H9 (cell line): ENCODE measurements at regions not wholly inside any gene's neighbourhood (a gene's known extent, or its start where the extent isn't known, plus 50 kb on each side); places are given as distances from the start of the nearest gene placed in this dataset.

Source experiments
- DNase-seq: peaks from one replicate; pipeline ENCODE4 v3.0.0-alpha.2; 2017
- H2AFZ ChIP-seq: one replicate; pipeline ENCODE4 v1.6.1; 2013; ENCODE audit warnings: mild to moderate bottlenecking, low read length, control low read depth, moderate library complexity
- H2AK5ac ChIP-seq: 2 replicates; pipeline ENCODE4 v1.6.1; 2013; ENCODE audit warnings: low read length, control low read depth, mixed read lengths; ENCODE audit not compliant: insufficient read length
- H2BK120ac ChIP-seq: one replicate; pipeline ENCODE4 v1.6.1; 2013; ENCODE audit warnings: low read depth, mild to moderate bottlenecking, low read length, control low read depth, inconsistent platforms; ENCODE audit not compliant: poor library complexity, severe bottlenecking
- H2BK12ac ChIP-seq: 2 replicates; pipeline ENCODE4 v1.6.1; 2013; ENCODE audit warnings: low read length, control low read depth, mixed read lengths, low read depth; ENCODE audit not compliant: insufficient read length
- H2BK15ac ChIP-seq: 2 replicates; pipeline ENCODE4 v1.6.1; 2013; ENCODE audit warnings: low read depth, low read length, control low read depth
- H2BK20ac ChIP-seq: one replicate; pipeline ENCODE4 v1.6.1; 2013; ENCODE audit warnings: low read depth, mild to moderate bottlenecking, low read length, control low read depth, inconsistent platforms; ENCODE audit not compliant: poor library complexity, severe bottlenecking
- H2BK5ac ChIP-seq: 2 replicates; pipeline ENCODE4 v1.6.1; 2013; ENCODE audit warnings: low read length, control low read depth, mixed read lengths; ENCODE audit not compliant: insufficient read length
- H3K14ac ChIP-seq: 2 replicates; pipeline ENCODE4 v1.6.1; 2013; ENCODE audit warnings: low read length, control low read depth; ENCODE audit not compliant: insufficient read depth
- H3K18ac ChIP-seq: 2 replicates; pipeline ENCODE4 v1.6.1; 2013; ENCODE audit warnings: low read depth, mild to moderate bottlenecking, mixed read lengths, low read length, control low read depth; ENCODE audit not compliant: insufficient read length
- H3K23ac ChIP-seq: 2 replicates; pipeline ENCODE4 v1.6.1; 2013; ENCODE audit warnings: low read length, control low read depth, mixed read lengths, low read depth; ENCODE audit not compliant: insufficient read length
- H3K23me2 ChIP-seq: 2 replicates; pipeline ENCODE4 v1.6.1; 2013; ENCODE audit warnings: low read depth, mild to moderate bottlenecking, mixed read lengths, low read length, control low read depth; ENCODE audit not compliant: insufficient read length, poor library complexity, severe bottlenecking
- H3K27ac ChIP-seq: 2 replicates; pipeline ENCODE4 v1.5.1; 2013; ENCODE audit warnings: low read length, control low read depth, mixed read lengths, low read depth; ENCODE audit not compliant: insufficient read length
- H3K27me3 ChIP-seq: 2 replicates; pipeline ENCODE4 v1.6.1; 2013; ENCODE audit warnings: low read length, control low read depth, inconsistent platforms; ENCODE audit not compliant: insufficient read depth
- H3K4ac ChIP-seq: 2 replicates; pipeline ENCODE4 v1.6.1; 2013; ENCODE audit warnings: low read depth, mild to moderate bottlenecking, control low read depth, inconsistent platforms, low read length, moderate library complexity
- H3K4me1 ChIP-seq: 2 replicates; pipeline ENCODE4 v1.6.1; 2013; ENCODE audit warnings: low read length, control low read depth, inconsistent platforms; ENCODE audit not compliant: insufficient read depth
- H3K4me2 ChIP-seq: 2 replicates; pipeline ENCODE4 v1.6.1; 2013; ENCODE audit warnings: low read length, control low read depth, mixed read lengths; ENCODE audit not compliant: insufficient read length, insufficient read depth
- H3K56ac ChIP-seq: 2 replicates; pipeline ENCODE4 v1.6.1; 2013; ENCODE audit warnings: low read depth, mild to moderate bottlenecking, mixed read lengths, low read length, control low read depth; ENCODE audit not compliant: insufficient read length
- H3K79me1 ChIP-seq: 2 replicates; pipeline ENCODE4 v1.6.1; 2013; ENCODE audit warnings: low read depth, mild to moderate bottlenecking, moderate library complexity, low read length, control low read depth, inconsistent platforms; ENCODE audit not compliant: insufficient read depth, poor library complexity, severe bottlenecking
- H3K79me2 ChIP-seq: 2 replicates; pipeline ENCODE4 v1.6.1; 2013; ENCODE audit warnings: low read length, control low read depth, inconsistent platforms; ENCODE audit not compliant: insufficient read depth
- H3K9ac ChIP-seq: 2 replicates; pipeline ENCODE4 v1.6.1; 2013; ENCODE audit warnings: low read length, control low read depth, mixed read lengths; ENCODE audit not compliant: insufficient read length; ENCODE audit errors: extremely low read depth
- H3K9me3 ChIP-seq: one replicate; pipeline ENCODE4 v1.6.1; 2013; ENCODE audit warnings: low read depth, low read length, inconsistent platforms; ENCODE audit not compliant: control insufficient read depth
- H3T11ph ChIP-seq: one replicate; pipeline ENCODE4 v1.6.1; 2013; ENCODE audit warnings: mild to moderate bottlenecking, low read length, control low read depth, inconsistent platforms
- H4K20me1 ChIP-seq: one replicate; pipeline ENCODE4 v1.6.1; 2013; ENCODE audit not compliant: control insufficient read depth, insufficient read length, insufficient read depth
- H4K5ac ChIP-seq: 2 replicates; pipeline ENCODE4 v1.6.1; 2013; ENCODE audit warnings: low read depth, mild to moderate bottlenecking, mixed read lengths, low read length, control low read depth; ENCODE audit not compliant: insufficient read length
- H4K8ac ChIP-seq: replicated peaks from 2 replicates; pipeline ENCODE4 v1.6.1; 2013; ENCODE audit warnings: low read length, control low read depth, mixed read lengths, low read depth; ENCODE audit not compliant: insufficient read length
- H4K91ac ChIP-seq: 2 replicates; pipeline ENCODE4 v1.6.1; 2013; ENCODE audit warnings: low read depth, mild to moderate bottlenecking, moderate library complexity, mixed read lengths, low read length, control low read depth; ENCODE audit not compliant: insufficient read length
- H3K27ac Mint-ChIP-seq, 3 experiments: 2 replicates in 2 of 3; 3 replicates in 1 of 3; pipeline ENCODE4 v1.8.0; 2020 to 2021; ENCODE audit warnings: mixed read lengths in 3 of 3, mild to moderate bottlenecking in 1 of 3, moderate library complexity in 1 of 3
- H3K27me3 Mint-ChIP-seq: 2 replicates; pipeline ENCODE4 v1.8.0; 2021; ENCODE audit warnings: low read depth, mild to moderate bottlenecking, moderate library complexity, mixed read lengths
- H3K36me3 Mint-ChIP-seq, 3 experiments: 2 replicates in 2 of 3; 3 replicates in 1 of 3; pipeline ENCODE4 v1.8.0; 2020 to 2021; ENCODE audit warnings: low read depth in 3 of 3, mixed read lengths in 3 of 3; ENCODE audit not compliant: insufficient read depth in 1 of 3
- H3K4me1 Mint-ChIP-seq, 2 experiments: 2 replicates each; pipeline ENCODE4 v1.8.0; 2020; ENCODE audit warnings: mixed read lengths in 2 of 2
- H3K4me3 Mint-ChIP-seq, 2 experiments: 2 replicates in 1 of 2; 3 replicates in 1 of 2; pipeline ENCODE4 v1.8.0; 2020 to 2021; ENCODE audit warnings: mild to moderate bottlenecking in 2 of 2, mixed read lengths in 2 of 2, moderate library complexity in 1 of 2
- H3K9me3 Mint-ChIP-seq, 2 experiments: 2 replicates in 1 of 2; 3 replicates in 1 of 2; pipeline ENCODE4 v1.8.0; 2020; ENCODE audit warnings: mild to moderate bottlenecking in 2 of 2, mixed read lengths in 2 of 2, moderate library complexity in 1 of 2
- WGBS: extraction: QIAGEN DNeasy Blood & Tissue Kit; methylation state at CpG from one replicate; pipeline ENCODE4 v1.1.7; 2013; ENCODE audit warnings: missing lambda C conversion rate, low lambda C conversion rate, mixed read lengths; ENCODE audit not compliant: insufficient read length; ENCODE audit errors: extremely low coverage; 5-methylcytosine and 5-hydroxymethylcytosine counted together
- TF ChIP-seq, protein P1 (sequence below): fragments of 200-600 bp; sonication (generic); conservative IDR thresholded peaks from 3 replicates; pipeline ENCODE4 v1.8.0; 2021; ENCODE audit warnings: antibody characterized with exemption, mild to moderate bottlenecking

- Histone ChIP-seq H3K27ac (no peak overlapping the region), H3K9me3 (no peaks in the 10 kb centered on the region), H3K27me3 (no peaks in the 10 kb centered on the region), H3K4me1 (0 out of 2 replicates have a peak, but pooled peaks cover 3% of the 10 kb centered on the region), H4K91ac (no peak overlapping the region), H4K20me1 (no peaks in the 10 kb centered on the region), H2BK120ac (no peak overlapping the region), H4K8ac (no peak overlapping the region), H3K14ac (no peak overlapping the region), H2AK5ac (no peak overlapping the region), H3T11ph (no peak overlapping the region), H2AFZ (no peak overlapping the region), H3K9ac (no peak overlapping the region), H3K23ac (no peak overlapping the region), H3K18ac (no peak overlapping the region), H4K5ac (no peak overlapping the region), H3K4ac (no peak overlapping the region), H3K23me2 (no peaks in the 10 kb centered on the region), H2BK12ac (no peak overlapping the region), H3K79me2 (no peaks in the 10 kb centered on the region), H2BK20ac (no peak overlapping the region), H3K79me1 (no peaks in the 10 kb centered on the region), H2BK15ac (no peak overlapping the region), H2BK5ac (no peak overlapping the region), H3K4me2 (no peak overlapping the region), H3K56ac (no peak overlapping the region)
- Mint-ChIP-seq H3K4me1 (peaks cover 3 to 14% of the 10 kb centered on the region in 2 experiments; a peak in 3 of 4 replicates), H3K9me3 (no peaks in the 10 kb centered on the region), H3K36me3 (no peaks in the 10 kb centered on the region), H3K4me3 (no peak overlapping the region), H3K27ac (no peak overlapping the region), H3K27me3 (no peaks in the 10 kb centered on the region; the same call in 1 of the 2 replicates)
- no peak for DNase-seq
- no CpG with 5 or more reads among the region's 7 CpGs for WGBS
- TF ChIP-seq, protein P1, sequence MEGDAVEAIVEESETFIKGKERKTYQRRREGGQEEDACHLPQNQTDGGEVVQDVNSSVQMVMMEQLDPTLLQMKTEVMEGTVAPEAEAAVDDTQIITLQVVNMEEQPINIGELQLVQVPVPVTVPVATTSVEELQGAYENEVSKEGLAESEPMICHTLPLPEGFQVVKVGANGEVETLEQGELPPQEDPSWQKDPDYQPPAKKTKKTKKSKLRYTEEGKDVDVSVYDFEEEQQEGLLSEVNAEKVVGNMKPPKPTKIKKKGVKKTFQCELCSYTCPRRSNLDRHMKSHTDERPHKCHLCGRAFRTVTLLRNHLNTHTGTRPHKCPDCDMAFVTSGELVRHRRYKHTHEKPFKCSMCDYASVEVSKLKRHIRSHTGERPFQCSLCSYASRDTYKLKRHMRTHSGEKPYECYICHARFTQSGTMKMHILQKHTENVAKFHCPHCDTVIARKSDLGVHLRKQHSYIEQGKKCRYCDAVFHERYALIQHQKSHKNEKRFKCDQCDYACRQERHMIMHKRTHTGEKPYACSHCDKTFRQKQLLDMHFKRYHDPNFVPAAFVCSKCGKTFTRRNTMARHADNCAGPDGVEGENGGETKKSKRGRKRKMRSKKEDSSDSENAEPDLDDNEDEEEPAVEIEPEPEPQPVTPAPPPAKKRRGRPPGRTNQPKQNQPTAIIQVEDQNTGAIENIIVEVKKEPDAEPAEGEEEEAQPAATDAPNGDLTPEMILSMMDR = no peak
Measured at GRCh38 chr2:23322567-23323197, 62.3 kb upstream of the KLHL29 start.
